ENCODE measurements at regions not wholly inside any gene's neighbourhood (a gene's known extent, or its start where the extent isn't known, plus 50 kb on each side); places are given as distances from the start of the nearest gene placed in this dataset.

- Histone ChIP-seq H3K56ac (ENCODE audit: extremely low read depth, insufficient read depth, low read length) (no peak overlapping the region), H2BK5ac (ENCODE audit: low read depth, low read length, poor library complexity, severe bottlenecking) (no peak overlapping the region), H4K91ac (ENCODE audit: insufficient read depth, low read depth, low read length) (no peak overlapping the region), H3K9ac (ENCODE audit: low read depth, low read length) (no peak overlapping the region), H4K5ac (ENCODE audit: low read depth, low read length) (no peak overlapping the region), H4K20me1 (ENCODE audit: insufficient read depth, low read length) (no peaks in the 10 kb centered on the region), H3K4me2 (ENCODE audit: low read depth, low read length) (no peak overlapping the region), H3K23ac (ENCODE audit: low read depth, low read length) (no peak overlapping the region), H3K27ac (ENCODE audit: insufficient read depth, low read length) (no peak overlapping the region), H3K14ac (replicated peaks; ENCODE audit: low read depth, low read length) (no peak overlapping the region), H3K9me1 (ENCODE audit: insufficient read depth, low read length) (no peaks in the 10 kb centered on the region), H2AK9ac (replicated peaks; ENCODE audit: low read depth, low read length, poor library complexity) (no peak overlapping the region), H2AK5ac (ENCODE audit: low read depth, low read length) (no peak overlapping the region), H2AFZ (replicated peaks; ENCODE audit: low read length, poor library complexity) (peak overlapping the region; percentile 32), H3K4ac (ENCODE audit: low read depth, low read length) (no peak overlapping the region), H3K9me3 (ENCODE audit: control insufficient read depth, insufficient read depth, low read length) (no peaks in the 10 kb centered on the region), H2BK20ac (ENCODE audit: low read depth, low read length) (no peak overlapping the region), H3K36me3 (ENCODE audit: control insufficient read depth, insufficient read depth, low read length) (no peaks in the 10 kb centered on the region), H3K27me3 (ENCODE audit: control insufficient read depth, insufficient read depth, low read length) (no peaks in the 10 kb centered on the region), H2BK120ac (ENCODE audit: low read depth, low read length) (no peak overlapping the region), H2BK15ac (ENCODE audit: low read depth, low read length) (no peak overlapping the region), H3K79me1 (ENCODE audit: low read depth in 1 of 2, low read length in 2 of 2) (no peaks in the 10 kb centered on the region), H3K18ac (ENCODE audit: low read depth, low read length) (no peak overlapping the region), H4K8ac (ENCODE audit: low read depth in 2 of 2, low read length in 2 of 2) (no peak overlapping the region), H3K4me1 (ENCODE audit: control insufficient read depth, insufficient read depth, low read length) (no peaks in the 10 kb centered on the region), H3K4me3 (ENCODE audit: insufficient read depth, low read depth, low read length) (no peak overlapping the region)
- intact Hi-C loops (cut with micrococcal nuclease) (no loop called here), in situ Hi-C loops (cut with MboI; ENCODE audit: low sequenced_read_pairs) (no loop called here), dilution Hi-C loops (cut with HindIII; ENCODE audit: low sequenced_read_pairs, unreplicated experiment) (no loop called here)
- DNase-seq (no peak), ATAC-seq (ENCODE audit: low read depth) (no peak)
- ChIA-PET CTCF (interaction anchor here (1.1 kb wide), 1 partner anchor 32 kb away, joined by 4 read pairs; no protein-coding TSS in a partner anchor), POLR2A (ENCODE audit: unreplicated experiment) (no interaction called here)
- no TSS peak for BruUV-seq (replicated peaks)
- TF ChIP-seq MAFK (IDR thresholded peaks at IDR 0.05; ENCODE audit: low read depth, low read length) (no peak), USF2 (IDR thresholded peaks at IDR 0.05; ENCODE audit: low read depth, low read length) (no peak), RCOR1 (IDR thresholded peaks at IDR 0.05; ENCODE audit: insufficient replicate concordance, low read length) (no peak), MXI1 (IDR thresholded peaks at IDR 0.05; ENCODE audit: borderline replicate concordance, low read depth, low read length) (no peak), SMC3 (IDR thresholded peaks at IDR 0.05; ENCODE audit: low read depth, low read length) (no peak), RFX5 (IDR thresholded peaks at IDR 0.05; ENCODE audit: low read depth, low read length) (no peak), POLR2A (IDR thresholded peaks at IDR 0.05; ENCODE audit: low read depth, low read length) (no peak), NFE2L2 (IDR thresholded peaks at IDR 0.05; ENCODE audit: low read depth, low read length) (no peak), FOS (IDR thresholded peaks at IDR 0.05; ENCODE audit: low read depth, low read length) (no peak), CHD1 (IDR thresholded peaks at IDR 0.05; ENCODE audit: low read depth, low read length) (no peak), MAZ (IDR thresholded peaks at IDR 0.05; ENCODE audit: borderline replicate concordance, low read depth, low read length) (no peak), RAD21 (IDR thresholded peaks at IDR 0.05; ENCODE audit: low read length) (no peak), CEBPB (IDR thresholded peaks at IDR 0.05; ENCODE audit: low read depth, low read length) (no peak), BHLHE40 (IDR thresholded peaks at IDR 0.05; ENCODE audit: low read depth, low read length) (no peak)
- TF ChIP-seq, protein P1, sequence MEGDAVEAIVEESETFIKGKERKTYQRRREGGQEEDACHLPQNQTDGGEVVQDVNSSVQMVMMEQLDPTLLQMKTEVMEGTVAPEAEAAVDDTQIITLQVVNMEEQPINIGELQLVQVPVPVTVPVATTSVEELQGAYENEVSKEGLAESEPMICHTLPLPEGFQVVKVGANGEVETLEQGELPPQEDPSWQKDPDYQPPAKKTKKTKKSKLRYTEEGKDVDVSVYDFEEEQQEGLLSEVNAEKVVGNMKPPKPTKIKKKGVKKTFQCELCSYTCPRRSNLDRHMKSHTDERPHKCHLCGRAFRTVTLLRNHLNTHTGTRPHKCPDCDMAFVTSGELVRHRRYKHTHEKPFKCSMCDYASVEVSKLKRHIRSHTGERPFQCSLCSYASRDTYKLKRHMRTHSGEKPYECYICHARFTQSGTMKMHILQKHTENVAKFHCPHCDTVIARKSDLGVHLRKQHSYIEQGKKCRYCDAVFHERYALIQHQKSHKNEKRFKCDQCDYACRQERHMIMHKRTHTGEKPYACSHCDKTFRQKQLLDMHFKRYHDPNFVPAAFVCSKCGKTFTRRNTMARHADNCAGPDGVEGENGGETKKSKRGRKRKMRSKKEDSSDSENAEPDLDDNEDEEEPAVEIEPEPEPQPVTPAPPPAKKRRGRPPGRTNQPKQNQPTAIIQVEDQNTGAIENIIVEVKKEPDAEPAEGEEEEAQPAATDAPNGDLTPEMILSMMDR (conservative IDR thresholded peaks at IDR 0.05; ENCODE audit: low read depth, low read length) = no peak
- TF ChIP-seq, protein P2, sequence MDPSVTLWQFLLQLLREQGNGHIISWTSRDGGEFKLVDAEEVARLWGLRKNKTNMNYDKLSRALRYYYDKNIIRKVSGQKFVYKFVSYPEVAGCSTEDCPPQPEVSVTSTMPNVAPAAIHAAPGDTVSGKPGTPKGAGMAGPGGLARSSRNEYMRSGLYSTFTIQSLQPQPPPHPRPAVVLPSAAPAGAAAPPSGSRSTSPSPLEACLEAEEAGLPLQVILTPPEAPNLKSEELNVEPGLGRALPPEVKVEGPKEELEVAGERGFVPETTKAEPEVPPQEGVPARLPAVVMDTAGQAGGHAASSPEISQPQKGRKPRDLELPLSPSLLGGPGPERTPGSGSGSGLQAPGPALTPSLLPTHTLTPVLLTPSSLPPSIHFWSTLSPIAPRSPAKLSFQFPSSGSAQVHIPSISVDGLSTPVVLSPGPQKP (IDR thresholded peaks at IDR 0.05; ENCODE audit: borderline replicate concordance, low read depth, low read length) = no peak
- WGBS, 2 experiments (ENCODE audit: extremely low coverage in 2 of 2, insufficient read length in 1 of 2) = 73% methylated on average over 6 of the region's 7 CpGs; no CpG with 5 or more reads in 1 of the 2 experiments
Measured at GRCh38 chr2:187749804-187750431, 195.7 kb upstream of the TFPI start.
